Upper lobe of left lung (tissue), 4 donors: ENCODE measurements at regions not wholly inside any gene's neighbourhood (a gene's known extent, or its start where the extent isn't known, plus 50 kb on each side); places are given as distances from the start of the nearest gene placed in this dataset.

Experiments used
- CTCF ChIP-seq, 6 experiments: fragments of 450-650 bp in 4 of 6; fragments of 200-600 bp in 2 of 6; sonication (generic) in 2 of 6; IDR thresholded peaks; one replicate each; pipeline ENCODE4 v1.5.1; 2016 to 2019; ENCODE audit warnings: antibody characterized with exemption in 6 of 6
- POLR2A ChIP-seq, 4 donors: fragments of 450-650 bp; IDR thresholded peaks; one replicate each; pipeline ENCODE4 v1.5.1; 2016 to 2017; ENCODE audit warnings: antibody characterized with exemption in 4 of 4, mild to moderate bottlenecking in 2 of 4
- POLR2AphosphoS5 ChIP-seq, 2 donors: sonication (generic); formaldehyde crosslinking; IDR thresholded peaks; one replicate each; pipeline ENCODE4 v1.5.1; 2017; ENCODE audit warnings: antibody characterized with exemption in 2 of 2

DNA sequence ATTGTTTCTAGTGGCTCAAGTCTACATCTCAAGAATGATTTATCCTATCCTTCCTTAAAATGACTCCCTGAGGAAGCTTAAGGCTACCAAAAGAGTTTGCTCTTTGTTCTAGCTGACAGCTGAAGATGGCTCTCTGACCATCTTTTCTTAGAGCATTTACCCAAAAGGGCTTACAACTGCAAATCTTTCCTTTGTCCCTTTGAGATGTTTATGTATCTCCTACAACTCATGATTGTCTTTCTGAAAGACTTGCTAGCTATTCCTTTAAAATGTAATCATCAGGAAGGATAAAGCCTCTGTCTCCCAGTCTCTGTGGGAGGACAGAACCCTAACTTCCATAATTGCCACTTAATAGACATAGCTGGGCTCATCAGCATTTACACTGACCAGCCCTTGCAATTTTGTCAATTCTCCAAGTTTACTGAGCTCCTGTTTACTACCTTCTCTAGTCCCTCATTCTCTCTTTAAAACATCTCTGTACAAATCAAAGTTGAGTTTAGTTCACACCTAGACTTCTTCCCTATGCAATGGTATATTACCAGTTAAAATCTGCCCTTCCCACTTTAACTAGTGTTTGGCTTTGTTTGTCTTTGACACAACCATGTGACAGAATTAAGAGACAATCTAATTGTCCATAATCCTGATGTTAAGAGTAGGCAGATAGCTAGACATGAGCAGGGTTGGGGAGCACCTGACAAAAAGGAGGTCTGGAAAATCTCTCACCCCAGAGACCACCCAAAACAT, 188.2 kb downstream of the PTH2R start:
- TF ChIP-seq CTCF (IDR thresholded peaks at IDR 0.05) = no peak
- no peak for TF ChIP-seq POLR2A (IDR thresholded peaks at IDR 0.05)
- TF ChIP-seq POLR2AphosphoS5 (IDR thresholded peaks at IDR 0.05) = no peak
